ENCODE measurements at regions not wholly inside any gene's neighbourhood (a gene's known extent, or its start where the extent isn't known, plus 50 kb on each side); places are given as distances from the start of the nearest gene placed in this dataset.

- no peak for TF ChIP-seq CTCF (IDR thresholded peaks at IDR 0.05)
- TF ChIP-seq EZH2 (IDR thresholded peaks at IDR 0.05): no peak
These were observed 150.5 kb upstream of the IGFBP3 start for GRCh38 chr7:46071601-46072000.
